Stomach (tissue), 4 donors: ENCODE measurements at regions not wholly inside any gene's neighbourhood (a gene's known extent, or its start where the extent isn't known, plus 50 kb on each side); places are given as distances from the start of the nearest gene placed in this dataset.

Source experiments
- EP300 ChIP-seq: sonication (generic); formaldehyde crosslinking; IDR thresholded peaks from one replicate; pipeline ENCODE4 v1.6.1; 2017; ENCODE audit warnings: antibody characterized with exemption
- POLR2AphosphoS5 ChIP-seq, 3 donors: sonication (generic); formaldehyde crosslinking; IDR thresholded peaks; one replicate each; pipeline ENCODE4 v1.6.1; 2016; ENCODE audit warnings: antibody characterized with exemption in 3 of 3
- TF ChIP-seq, protein P1 (sequence below), 7 experiments: fragments of 450-650 bp in 4 of 7; fragments of 200-600 bp in 3 of 7; sonication (generic) in 3 of 7; IDR thresholded peaks; one replicate each; pipeline ENCODE4 v1.5.1; 2016 to 2019; ENCODE audit warnings: antibody characterized with exemption in 7 of 7, control low read depth in 2 of 7, mild to moderate bottlenecking in 1 of 7

DNA sequence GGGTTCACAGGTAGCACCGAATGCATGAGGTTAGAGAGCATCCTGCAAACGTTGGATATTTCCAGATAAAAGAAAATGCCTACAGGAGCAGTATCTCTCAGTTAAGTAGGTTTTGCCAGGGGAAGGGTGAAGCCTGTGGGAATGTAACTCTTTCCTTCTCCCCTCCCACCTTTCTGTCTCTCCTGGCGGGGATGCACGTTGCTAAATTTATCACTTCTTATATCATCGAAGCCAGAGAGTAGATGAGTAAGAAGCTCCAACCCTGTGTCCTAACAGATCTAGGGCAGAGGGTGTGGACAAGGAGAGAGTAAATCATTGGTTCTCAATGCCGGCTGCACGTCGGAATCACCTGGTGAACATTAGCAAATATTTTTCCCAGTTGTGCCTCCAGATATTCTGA lies 457.5 kb downstream of the ENC1 start:
- TF ChIP-seq, protein P1, sequence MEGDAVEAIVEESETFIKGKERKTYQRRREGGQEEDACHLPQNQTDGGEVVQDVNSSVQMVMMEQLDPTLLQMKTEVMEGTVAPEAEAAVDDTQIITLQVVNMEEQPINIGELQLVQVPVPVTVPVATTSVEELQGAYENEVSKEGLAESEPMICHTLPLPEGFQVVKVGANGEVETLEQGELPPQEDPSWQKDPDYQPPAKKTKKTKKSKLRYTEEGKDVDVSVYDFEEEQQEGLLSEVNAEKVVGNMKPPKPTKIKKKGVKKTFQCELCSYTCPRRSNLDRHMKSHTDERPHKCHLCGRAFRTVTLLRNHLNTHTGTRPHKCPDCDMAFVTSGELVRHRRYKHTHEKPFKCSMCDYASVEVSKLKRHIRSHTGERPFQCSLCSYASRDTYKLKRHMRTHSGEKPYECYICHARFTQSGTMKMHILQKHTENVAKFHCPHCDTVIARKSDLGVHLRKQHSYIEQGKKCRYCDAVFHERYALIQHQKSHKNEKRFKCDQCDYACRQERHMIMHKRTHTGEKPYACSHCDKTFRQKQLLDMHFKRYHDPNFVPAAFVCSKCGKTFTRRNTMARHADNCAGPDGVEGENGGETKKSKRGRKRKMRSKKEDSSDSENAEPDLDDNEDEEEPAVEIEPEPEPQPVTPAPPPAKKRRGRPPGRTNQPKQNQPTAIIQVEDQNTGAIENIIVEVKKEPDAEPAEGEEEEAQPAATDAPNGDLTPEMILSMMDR (IDR thresholded peaks at IDR 0.05), result no peak
- TF ChIP-seq EP300, result no peak
- no peak for TF ChIP-seq POLR2AphosphoS5 (IDR thresholded peaks at IDR 0.05)
